ENCODE measurements at regions not wholly inside any gene's neighbourhood (a gene's known extent, or its start where the extent isn't known, plus 50 kb on each side); places are given as distances from the start of the nearest gene placed in this dataset.
"Not testable (repeated sequence)": the region's sequence is repeated elsewhere in the genome, so short reads cannot be mapped to it uniquely, and the experiment has no call there.

DNA sequence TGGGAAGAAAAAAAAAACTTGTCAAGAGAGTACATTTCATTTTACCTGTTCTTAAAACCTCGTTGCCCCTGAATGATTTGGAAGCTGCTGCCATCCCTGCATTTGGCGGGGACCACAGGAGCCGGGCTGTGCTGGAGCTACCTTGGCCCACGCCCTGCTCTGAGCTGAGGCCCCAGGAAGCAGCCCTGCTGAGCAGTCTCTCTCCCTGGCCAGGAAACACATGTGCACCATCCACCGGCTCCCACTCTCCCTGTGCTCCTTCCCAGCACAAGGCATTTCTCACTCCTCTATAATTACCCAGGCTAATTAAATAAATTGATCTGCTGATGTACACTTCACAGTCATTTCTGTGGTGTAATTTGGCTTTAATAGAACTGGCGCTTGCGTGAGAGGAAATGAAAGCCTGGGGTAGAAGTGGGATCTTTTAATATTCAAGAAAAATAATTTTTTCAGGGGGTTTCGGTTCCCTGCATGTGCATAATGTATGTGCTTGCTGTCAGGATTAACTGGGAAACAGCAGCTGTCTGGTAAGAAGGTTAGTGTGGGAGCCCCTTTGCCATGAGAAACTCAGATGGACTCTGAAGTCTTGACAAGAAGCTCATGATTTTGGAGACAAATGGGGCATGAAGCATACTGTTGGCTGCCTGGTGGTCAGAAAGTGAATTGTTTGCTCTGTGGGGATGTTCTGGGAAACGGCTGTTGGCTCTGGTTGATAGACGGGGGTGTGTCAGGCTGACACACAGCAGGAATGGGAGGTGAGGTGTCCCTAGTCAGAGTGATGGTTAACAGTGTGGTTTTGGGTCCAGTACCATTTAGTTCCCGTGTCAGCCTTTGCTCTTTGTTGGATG, 252.3 kb upstream of the EEF2KMT start:
- DNase-seq = peak in 7 of 58 donors; percentile 0 to 12 (median 5)

DNA sequence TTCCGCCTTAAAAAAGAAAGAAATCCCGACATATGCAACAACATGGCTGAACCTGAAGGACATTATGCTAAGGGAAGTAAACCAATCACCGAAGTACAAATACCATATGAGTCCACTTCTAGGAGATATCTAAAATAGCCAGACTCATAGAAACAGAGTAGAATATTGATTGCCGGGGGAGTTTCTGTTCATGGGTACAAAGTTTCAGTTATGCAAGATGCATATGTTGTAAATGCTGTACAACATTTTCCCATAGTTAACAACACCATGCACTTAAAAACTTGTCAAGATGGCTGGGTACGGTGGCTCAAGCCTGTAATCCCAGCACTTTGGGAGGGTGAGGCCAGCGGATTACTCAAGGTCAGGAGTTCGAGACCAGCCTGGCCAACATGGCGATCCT, 251.5 kb upstream of the EEF2KMT start:
- DNase-seq = no peak

DNA sequence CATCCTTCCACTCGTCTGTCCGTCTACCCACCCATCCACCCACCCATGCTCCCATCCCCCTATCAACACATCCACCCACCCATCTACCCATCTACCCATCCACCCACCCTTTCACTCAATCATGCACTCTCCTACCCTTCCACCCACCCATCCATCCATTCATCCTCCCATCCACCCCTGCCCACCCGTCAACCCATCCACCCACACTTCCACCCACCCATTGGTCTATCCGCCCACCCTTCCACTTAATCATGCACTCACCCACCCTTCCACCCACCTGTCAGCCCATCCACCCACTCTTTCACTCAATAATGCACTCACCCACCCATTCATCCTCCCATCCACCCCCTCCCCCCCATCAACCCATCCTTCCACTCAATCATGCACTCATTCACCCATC, 250.0 kb upstream of the EEF2KMT start:
- no peak for DNase-seq

DNA sequence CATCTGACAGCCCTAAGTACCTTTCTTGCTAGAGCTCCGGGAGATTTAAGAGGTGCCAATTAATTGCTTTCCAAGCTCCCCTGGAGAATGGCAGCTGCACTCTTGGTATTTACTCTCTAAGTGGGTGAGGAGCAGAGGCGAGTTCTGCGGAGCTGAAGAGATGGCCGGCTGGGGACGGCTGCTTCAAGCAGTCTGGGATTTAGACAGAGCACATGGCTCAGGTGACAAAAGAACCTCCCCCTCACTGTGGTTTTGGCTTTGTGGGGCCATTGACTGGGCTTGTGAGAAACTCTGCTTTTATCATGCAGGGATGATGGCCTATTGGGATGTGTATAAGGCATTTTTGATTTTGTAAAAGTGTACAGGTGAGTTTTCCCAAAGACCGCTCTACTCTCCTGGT, 239.3 kb upstream of the EEF2KMT start:
- DNase-seq = no peak

DNA sequence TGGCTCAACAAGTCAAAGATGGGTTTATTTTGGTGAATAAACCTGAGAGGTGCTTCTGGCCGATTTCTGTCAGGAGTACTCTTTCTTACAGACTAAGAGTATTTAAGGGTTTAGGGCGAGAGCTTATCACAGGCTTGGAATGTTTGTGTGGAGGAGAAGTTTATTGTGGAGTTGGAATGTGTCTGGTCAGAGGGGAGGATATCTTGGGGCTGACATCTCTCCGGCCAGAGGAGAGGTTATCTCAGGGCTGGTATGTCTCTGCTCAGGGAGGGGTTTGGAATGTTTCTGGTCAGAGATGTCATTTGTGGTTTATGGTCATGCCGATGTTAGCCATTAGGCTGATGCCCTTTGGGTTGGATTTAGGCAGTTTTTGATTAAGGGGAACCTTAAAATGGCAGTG, 236.4 kb upstream of the EEF2KMT start:
- no peak for DNase-seq

DNA sequence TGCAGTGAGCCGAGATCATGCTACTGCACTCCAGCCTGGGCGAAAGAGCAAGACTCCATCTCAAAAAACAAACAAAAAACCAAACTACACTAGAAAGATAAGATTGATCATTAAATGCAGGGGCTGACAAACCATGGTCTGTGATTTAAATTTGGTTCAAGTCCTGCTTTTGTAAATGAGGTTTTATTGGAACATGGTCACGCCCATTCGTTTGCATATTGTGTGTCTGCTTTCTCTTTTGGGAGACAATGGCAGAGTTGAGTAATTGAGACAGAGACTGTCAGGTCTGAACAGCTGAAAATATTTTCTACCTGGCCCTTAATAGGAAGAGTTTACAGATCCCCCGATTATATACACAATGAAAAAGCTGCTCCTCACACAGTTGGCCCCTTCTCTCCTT, 235.5 kb upstream of the EEF2KMT start:
- DNase-seq = no peak

DNA sequence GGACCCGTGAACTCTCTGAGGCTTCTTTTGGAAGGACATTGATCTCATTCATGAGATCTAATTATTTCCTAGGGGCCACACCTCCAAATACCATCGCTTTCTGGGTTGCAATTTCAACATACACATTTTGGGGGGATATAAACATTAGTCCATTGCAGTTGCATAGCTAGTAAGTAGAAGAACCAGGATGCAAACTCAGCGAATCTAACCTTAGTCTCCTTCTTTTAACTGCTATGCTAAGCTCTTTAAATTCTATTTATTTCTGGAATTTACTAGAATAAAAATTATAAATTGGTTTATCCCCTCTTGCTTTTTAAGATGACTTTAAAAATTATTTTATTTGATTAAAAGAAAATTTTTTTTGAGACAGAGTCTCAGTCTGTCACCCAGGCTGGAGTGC, 232.5 kb upstream of the EEF2KMT start:
- DNase-seq = no peak

DNA sequence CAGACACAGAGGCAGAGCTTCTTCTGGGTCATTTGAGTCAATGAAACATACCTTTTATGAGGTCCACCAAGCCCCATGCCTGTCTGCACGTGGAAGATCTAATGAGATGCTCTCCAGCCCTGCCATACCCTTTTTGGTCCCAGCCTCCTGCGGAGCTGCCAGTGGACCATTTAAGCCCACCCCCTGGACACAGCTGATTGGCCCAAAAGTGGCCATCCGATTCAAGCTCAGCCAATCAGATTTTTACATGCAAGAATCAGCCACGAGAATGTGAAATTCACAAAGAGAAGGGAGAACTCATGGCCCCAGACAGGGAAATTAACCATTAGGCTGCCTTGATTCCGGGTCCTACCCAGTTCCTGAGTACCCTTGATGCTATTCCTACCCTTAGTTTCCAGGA, 231.0 kb upstream of the EEF2KMT start:
- DNase-seq = no peak

DNA sequence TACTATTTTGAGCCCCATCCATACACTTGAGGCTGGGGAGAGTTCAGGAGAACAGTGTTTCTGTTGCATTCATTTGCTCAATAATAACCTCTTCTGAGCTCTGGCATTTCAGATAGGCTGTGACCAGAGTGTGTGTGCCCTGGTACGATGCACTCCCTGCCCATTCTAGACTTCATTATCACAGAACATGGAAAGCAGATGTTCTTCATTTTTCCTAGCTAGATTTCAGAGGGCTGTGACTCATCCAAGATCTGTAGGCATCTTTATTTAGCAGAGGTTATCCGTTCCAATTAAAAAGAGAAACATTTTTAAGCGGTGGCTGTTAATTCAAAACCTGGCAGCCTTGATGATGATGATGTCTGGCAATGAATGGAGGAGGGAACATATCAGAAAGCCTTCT, 228.8 kb upstream of the EEF2KMT start:
- DNase-seq = no peak

DNA sequence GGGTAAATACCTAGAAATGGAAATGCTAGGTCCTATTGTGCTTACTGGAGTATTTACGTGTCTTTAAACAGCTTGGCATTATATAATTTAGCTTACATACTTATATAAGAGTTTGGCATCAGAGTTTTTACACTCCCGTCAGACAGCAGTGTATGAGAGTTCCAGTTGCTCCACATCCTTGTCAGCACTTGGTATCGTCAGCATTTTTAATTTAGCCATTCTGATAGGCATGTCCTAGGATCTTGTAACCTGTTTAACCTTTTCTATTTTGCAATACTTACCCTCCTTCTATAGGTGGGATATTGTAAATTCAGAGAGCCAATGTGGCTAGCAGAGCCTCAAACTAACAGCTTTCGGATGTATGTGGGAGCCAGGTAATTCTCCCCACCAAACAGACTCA, 228.3 kb upstream of the EEF2KMT start:
- DNase-seq = no peak

DNA sequence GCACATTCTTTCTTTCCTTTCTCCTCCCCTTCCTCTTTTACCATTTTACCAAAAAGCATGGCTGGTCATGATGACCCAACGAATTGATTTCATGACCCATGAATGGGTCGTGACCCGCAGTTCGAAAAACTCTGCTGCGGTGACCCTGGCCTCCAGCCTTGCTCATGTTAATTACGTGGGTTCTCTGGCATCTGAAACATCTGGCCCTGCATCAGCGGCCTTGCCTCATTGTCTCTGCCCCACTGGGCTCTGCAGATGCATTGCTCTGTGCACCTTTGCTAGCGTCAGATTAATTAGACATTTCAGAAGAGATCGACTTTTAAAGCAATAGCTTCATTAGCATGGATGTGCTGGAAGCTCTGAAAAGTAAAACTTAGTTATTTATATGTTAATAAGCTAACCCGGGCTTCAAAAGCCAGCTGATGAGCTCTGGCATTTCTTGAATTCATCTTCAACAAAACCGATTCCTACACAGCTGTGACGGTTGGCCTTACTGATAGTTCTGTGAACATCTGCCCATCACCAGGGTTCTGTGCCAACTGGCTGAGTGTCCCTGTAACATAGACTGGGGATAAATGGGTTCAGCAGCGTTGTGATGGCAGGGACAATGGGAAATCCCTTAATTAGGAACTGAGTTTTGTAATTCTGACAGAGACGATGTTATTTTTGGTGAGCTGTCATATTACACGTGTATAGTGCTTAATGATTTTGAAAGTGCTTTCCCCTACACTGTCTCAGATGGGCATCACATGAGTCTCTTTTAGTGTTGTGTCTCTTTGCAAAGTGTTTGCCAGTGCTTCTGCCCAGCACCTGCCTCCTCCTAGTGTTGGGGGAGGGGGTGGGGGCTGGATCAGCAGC, 225.9 kb upstream of the EEF2KMT start:
- peak in 2 of 58 donors; percentile 1 to 19 for DNase-seq

DNA sequence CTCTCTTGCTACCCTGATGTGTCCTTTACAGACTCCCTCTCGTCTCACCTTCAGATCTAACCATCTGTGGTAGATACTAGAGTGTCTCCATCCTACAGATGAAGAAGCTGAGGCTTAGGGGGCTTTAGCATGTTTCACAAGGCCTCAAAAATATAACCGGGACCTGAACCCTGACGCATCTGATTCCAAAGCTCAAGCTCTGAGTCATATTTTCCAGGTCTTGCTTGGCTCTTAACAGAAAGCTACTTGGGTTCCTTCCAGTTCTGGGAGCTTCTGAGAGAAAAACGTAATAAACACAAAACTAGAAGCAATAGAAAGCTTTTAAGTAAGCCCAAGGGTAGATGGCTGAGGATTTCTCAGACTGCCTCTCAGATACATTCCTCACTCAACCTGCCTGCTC, 224.3 kb upstream of the EEF2KMT start:
- no peak for DNase-seq

DNA sequence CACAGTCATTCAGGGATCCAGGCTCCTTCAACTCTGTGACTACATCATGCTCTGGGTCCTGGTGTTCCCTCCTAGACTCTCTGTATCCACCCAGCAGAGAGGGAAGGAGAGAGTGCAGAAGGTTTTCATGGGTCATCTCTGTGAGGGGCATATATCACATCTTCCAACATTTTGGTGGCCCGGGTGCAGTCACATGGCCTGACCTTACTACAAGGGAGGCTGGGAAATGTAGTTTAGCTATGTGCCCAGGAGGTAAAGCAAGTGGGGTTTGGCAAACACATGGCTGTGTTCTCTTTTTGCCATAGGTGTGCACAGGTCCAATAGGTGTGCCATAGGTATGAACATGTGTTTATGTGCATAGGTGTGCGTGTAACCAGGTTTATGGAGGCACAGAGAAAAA, 222.2 kb upstream of the EEF2KMT start:
- DNase-seq = no peak

DNA sequence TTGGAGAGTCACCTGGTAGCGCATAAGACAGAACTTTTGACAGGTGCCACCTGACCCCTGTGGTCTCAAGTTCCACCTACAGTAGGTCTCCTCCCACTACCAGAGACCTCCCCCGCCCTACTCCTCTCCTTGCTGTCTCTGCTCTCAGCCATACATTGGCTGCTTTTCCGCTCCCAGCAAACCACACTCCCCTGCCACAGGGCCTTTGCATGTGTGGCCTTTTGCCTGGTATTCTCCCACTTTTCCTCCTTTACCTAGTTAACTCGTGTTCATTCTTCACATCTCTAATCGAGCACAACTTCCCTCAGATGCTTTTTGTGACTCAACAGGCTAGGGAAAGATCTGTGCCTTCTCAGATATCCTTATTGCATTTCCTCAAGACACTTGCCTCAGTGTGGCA, 218.3 kb upstream of the EEF2KMT start:
- DNase-seq = no peak

DNA sequence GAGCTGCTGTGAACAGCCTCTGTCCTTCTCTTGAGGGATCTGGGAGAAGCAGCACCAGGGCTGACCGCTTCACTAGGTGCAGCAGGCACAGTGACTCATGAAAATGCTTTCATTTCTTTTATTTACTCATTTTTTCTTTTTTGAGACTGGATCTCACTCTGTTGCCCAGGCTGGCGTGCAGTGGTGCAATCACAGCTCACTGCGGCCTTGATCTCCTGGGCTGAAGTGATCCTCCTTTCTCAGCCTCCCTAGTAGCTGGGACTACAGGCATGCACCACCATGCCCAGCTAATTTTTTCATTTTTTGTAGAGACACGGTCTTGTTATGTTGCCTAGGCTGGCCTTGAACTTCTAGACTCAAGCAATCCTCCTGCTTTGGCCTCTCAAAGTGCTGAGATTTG, 216.8 kb upstream of the EEF2KMT start:
- no peak for DNase-seq

DNA sequence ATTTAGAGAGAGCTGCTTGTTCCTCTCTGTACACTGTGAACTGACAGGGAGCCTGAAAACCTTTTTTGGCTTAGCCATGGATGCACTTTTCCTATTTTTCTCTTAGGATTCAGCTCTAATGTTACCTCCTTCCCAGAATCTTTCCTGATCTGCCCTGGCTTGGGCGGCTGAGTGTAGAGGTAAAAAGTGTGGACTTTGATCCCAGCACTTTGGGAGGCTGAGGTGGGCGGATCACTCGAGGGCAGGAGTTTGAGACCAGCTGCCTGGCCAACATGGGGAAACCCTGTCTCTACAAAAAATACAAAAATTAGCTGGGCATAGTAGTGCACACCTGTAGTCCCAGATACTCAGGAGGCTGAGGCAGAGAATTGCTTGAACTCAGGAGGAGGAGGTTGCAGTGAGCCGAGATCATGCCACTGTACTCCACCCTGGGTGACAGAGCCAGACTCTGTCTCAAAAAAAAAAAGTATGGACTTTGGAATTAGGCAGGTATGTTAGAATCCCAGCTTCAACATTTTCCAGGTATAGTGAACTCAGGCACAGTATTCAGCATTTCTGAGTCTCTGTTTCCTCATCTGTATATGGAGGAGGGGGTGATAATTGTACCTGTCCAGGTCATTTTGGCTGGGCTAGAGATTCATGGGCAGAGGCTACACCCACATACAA, 212.5 kb upstream of the EEF2KMT start:
- DNase-seq = no peak

DNA sequence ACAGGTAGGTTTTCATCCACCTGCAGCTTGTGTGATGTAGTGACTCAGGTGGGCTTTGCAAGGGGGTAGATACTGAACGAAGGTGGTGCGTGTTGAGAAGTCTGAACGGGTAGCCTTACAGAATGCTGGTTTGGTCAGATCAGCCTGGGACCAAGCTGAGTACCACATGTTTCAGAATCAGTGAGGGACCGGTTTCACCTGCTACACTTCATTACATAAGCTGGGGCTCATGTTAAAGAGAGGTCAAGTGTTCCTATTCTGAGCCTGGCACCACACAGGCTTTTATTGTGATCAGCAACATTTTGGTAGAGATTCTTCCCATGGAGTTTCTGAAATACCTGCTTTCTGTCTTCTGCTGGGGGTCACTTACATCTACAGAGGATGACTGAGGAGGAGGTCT, 207.4 kb upstream of the EEF2KMT start:
- DNase-seq = no peak

DNA sequence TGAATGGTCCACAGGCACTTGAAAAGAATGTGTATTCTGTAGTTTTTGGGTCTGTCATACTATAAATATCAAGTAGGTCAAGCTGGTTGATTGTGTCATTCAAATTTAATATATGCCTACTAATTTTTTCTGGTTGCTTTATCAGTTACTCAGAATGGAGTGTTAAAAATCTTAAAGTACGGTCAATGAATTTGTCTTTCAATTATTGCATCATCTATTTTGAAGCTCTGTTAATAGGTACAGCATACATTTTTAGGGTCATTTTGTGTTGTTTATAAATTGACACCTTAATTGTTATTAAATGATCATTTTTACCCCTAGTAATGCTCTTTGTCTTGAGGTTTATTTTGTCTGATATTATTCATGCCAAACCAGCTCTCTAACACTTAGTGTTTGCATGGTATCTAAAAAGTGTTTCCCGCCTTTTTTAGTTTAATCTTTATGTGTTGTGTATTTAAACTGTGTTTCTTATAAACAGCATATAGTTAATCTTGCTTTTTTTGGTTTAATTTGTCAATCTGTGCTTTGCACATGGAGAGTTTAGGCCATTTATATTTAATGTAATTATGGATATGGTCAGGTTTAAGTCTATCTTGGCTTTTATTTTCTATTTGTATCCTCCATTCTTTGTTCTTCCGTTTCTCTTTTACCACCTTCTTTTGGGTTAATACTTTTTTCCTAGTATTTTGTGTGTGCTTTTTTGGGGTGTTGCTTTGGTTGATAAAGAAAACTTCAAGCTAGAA, 204.9 kb upstream of the EEF2KMT start:
- DNase-seq = no peak

DNA sequence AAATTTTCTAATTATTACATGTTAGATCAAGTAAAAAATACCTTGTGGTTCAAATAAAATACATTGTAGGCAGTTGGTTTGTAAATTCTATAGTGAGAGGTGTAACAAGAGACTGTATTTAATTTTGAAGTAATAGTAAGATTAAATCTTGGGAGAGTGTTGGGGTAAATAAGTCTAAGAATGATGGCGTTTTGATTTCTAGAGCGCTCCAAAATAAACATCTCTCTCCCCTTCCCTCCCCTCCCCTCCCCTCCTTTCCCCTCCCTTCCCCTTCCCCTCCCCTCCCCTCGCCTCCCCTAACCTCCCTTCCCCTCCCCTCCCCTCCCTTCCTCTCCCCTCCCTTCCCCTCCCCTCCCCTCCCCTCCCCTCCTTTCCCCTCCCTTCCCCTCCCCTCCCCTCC, 200.6 kb upstream of the EEF2KMT start:
- DNase-seq = no peak

DNA sequence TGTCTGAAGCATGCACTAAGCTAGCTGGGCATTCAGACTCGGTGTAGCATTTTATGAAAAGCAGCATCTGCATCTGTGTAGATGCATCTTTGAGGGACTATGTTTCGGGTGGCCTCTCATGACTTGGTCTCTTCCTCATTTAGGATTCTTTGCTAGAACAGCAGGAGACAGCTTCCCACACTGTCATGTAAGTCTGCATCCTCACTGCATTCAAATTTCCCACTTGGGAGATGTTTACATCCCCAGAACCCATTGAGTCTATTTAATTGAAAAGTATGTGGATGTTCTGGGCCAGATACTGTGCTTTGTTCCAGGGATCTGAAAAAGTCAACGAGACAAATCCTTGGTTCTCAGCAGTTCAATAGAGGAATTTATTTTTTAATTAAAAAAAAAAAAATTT, 198.6 kb upstream of the EEF2KMT start:
- no peak for DNase-seq

DNA sequence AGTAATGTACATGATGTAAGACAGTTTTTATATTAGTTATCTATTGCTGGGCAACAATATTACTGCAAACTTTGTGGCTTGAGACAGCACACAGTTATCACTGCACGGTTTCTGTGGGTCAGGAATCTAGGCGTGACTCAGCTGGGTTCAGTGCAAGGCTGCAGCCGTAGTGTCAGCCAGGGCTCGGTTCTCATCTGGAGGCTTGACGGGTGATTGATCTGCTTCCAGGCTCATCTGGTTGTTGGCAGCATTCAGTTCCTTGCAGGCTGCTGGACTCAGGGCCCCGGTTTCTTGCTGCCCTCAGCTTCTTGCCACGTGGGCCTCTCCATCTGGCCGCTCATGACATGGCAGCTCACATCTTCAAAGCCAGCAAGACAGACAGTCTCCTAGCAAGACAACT, 197.7 kb upstream of the EEF2KMT start:
- not testable (repeated sequence) for DNase-seq

Data from anterior cingulate cortex (tissue), 58 donors.